Lower lobe of right lung (tissue), 2 donors: ENCODE measurements at regions not wholly inside any gene's neighbourhood (a gene's known extent, or its start where the extent isn't known, plus 50 kb on each side); places are given as distances from the start of the nearest gene placed in this dataset.

Experiments
- ATAC-seq, 2 donors: fragments of 200-7000 bp; cut with Tn5 transposase; one replicate each; pipeline ENCODE4 v1.9.1; 2020 to 2022; ENCODE audit warnings: mild to moderate bottlenecking in 2 of 2, moderate library complexity in 2 of 2
- DNase-seq: peaks from one replicate; pipeline ENCODE4 v3.0.0-alpha.2; 2020
- H3K27ac ChIP-seq: fragments of 200-600 bp; one replicate; pipeline ENCODE4 v1.8.0; 2022
- H3K27me3 ChIP-seq: fragments of 200-600 bp; one replicate; pipeline ENCODE4 v1.8.0; 2022; ENCODE audit warnings: low read depth
- H3K36me3 ChIP-seq: fragments of 200-600 bp; one replicate; pipeline ENCODE4 v1.8.0; 2022; ENCODE audit warnings: mild to moderate bottlenecking
- H3K4me1 ChIP-seq: fragments of 200-600 bp; one replicate; pipeline ENCODE4 v1.8.0; 2022
- H3K4me3 ChIP-seq: fragments of 200-600 bp; one replicate; pipeline ENCODE4 v1.8.0; 2022; ENCODE audit warnings: mild to moderate bottlenecking
- H3K9me3 ChIP-seq: fragments of 200-600 bp; one replicate; pipeline ENCODE4 v1.8.0; 2022
- intact Hi-C: fragments of 100-400 bp; cut with DNase I; formaldehyde crosslinking; loops from one replicate; pipeline ENCODE4 v1.11.0; 2022
- TF ChIP-seq, protein P1 (sequence below): fragments of 200-600 bp; IDR thresholded peaks from one replicate; pipeline ENCODE4 v1.8.0; 2022; ENCODE audit warnings: antibody characterized with exemption, mild to moderate bottlenecking
- donor health status: DM: no; HTN: yes; CAD: no; lungs with severe emphysema.

DNA sequence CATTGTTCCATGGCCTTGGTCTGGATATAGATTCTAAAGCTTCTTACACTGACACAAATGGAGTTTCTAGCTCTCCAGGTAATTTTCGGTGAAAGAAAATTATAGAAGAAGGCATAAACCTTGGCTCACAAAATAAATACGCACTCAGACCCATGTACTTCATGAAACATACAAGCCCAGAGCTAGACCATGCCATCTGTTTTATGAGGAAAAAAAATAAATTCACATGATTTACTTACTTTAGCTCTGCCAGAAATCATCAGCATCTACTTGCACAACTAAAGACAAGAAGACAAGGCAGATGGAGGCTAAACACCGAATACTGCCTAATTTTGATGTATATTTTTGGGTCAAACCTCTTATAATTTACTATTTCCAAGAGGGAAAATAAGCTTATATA, 197.4 kb upstream of the KLF14 start:
- intact Hi-C loops, result no loop called here
- no peaks in the 10 kb centered on the region for H3K27me3 ChIP-seq
- no peak for ATAC-seq
- H3K36me3 ChIP-seq, result peaks cover 38% of the 10 kb centered on the region
- H3K4me1 ChIP-seq, result peaks cover 30% of the 10 kb centered on the region
- H3K4me3 ChIP-seq, result no peak overlapping the region
- H3K27ac ChIP-seq, result no peak overlapping the region
- no peak for DNase-seq
- TF ChIP-seq, protein P1, sequence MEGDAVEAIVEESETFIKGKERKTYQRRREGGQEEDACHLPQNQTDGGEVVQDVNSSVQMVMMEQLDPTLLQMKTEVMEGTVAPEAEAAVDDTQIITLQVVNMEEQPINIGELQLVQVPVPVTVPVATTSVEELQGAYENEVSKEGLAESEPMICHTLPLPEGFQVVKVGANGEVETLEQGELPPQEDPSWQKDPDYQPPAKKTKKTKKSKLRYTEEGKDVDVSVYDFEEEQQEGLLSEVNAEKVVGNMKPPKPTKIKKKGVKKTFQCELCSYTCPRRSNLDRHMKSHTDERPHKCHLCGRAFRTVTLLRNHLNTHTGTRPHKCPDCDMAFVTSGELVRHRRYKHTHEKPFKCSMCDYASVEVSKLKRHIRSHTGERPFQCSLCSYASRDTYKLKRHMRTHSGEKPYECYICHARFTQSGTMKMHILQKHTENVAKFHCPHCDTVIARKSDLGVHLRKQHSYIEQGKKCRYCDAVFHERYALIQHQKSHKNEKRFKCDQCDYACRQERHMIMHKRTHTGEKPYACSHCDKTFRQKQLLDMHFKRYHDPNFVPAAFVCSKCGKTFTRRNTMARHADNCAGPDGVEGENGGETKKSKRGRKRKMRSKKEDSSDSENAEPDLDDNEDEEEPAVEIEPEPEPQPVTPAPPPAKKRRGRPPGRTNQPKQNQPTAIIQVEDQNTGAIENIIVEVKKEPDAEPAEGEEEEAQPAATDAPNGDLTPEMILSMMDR, result no peak
- H3K9me3 ChIP-seq, result no peaks in the 10 kb centered on the region

DNA sequence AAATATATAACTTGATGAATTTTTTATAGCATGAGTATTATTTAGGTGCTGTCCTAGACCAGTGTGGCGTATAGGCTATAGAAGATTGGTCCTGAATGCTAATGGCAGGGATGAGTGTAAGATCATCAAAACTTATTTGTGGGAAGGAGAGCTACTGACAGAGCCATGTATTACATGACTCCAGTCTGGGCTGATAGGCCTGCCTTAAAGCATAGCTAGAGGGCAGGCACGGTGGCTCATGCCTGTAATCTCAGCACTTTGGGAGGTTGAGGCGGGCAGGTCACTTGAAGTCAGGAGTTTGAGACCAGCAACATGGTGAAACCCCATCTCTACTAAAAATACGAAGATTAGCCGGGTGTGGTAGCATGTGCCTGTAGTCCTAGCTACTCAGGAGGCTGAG, 198.1 kb upstream of the KLF14 start:
- intact Hi-C loops, result no loop called here
- H3K27ac ChIP-seq, result no peak overlapping the region
- TF ChIP-seq, protein P1, result no peak

DNA sequence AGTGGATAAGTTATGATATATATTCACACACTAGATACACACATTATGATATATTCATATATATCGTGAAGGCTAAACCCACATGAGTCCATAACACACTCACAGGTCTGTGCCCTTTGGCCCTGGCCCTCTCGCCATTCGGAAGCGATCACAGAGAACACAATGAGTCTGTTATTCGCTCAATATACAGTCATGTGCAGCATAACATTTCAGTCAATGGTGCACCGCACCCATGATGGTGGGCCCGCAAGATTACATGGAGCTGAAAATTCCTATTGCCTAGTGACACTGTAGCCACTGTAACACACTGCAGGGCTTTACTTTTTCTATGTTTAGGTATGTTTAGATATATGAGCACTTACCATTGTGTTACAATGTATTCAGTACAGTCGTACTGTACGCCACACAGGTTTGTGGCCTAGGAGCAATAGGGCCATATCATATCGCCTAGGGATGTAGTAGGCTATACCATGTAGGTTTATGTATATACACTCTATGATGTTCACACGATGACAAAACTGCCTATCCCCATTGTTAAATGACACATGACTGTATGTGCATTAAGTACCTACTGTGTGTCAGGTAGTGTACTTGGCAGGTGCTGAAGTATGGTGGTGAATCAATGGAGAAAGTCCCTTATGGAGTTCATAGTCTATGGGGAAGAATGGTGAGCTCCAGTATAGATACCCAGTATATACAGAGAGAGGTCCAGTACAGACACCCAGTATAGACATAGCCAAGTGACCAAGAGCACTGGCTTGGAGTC, 198.8 kb upstream of the KLF14 start:
- no peak for ATAC-seq
- no peaks in the 10 kb centered on the region for H3K27me3 ChIP-seq
- no peak for DNase-seq
- H3K4me3 ChIP-seq, result no peak overlapping the region
- peaks cover 35% of the 10 kb centered on the region for H3K36me3 ChIP-seq
- H3K27ac ChIP-seq, result no peak overlapping the region
- no peaks in the 10 kb centered on the region for H3K9me3 ChIP-seq
- TF ChIP-seq, protein P1, result no peak
- intact Hi-C loops, result no loop called here
- H3K4me1 ChIP-seq, result peaks cover 38% of the 10 kb centered on the region

More for the DNA sequence above, 198.1 kb upstream of the KLF14 start:
- H3K4me1 ChIP-seq, result peaks cover 31% of the 10 kb centered on the region
- ATAC-seq (no peak), DNase-seq (no peak)
- H3K9me3 ChIP-seq, result no peaks in the 10 kb centered on the region
- no peaks in the 10 kb centered on the region for H3K27me3 ChIP-seq
- no peak overlapping the region for H3K4me3 ChIP-seq
- peaks cover 38% of the 10 kb centered on the region for H3K36me3 ChIP-seq

DNA sequence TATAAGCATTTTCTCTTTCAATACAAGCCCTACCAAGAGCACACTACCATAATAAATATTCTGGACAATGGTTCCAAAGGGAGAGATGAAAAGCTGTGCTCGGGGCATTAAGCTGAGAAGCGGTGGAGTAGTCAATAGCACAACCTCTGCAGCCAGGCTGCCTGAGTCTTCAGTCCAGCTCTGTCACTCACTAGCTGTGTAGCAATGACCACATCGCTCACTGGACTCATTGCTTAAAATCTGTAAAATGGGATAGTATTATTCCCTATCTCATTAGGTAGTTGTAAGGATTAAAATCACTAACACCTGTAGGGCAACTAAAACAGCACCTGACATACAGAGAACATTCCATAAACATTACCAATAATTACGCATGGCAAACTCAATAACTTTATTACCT, 199.9 kb upstream of the KLF14 start:
- TF ChIP-seq, protein P1, result no peak
- no peaks in the 10 kb centered on the region for H3K9me3 ChIP-seq
- intact Hi-C loops, result no loop called here
- peaks cover 49% of the 10 kb centered on the region for H3K4me1 ChIP-seq
- peaks cover 35% of the 10 kb centered on the region for H3K36me3 ChIP-seq
- DNase-seq (no peak), ATAC-seq (no peak)
- no peaks in the 10 kb centered on the region for H3K27me3 ChIP-seq
- no peak overlapping the region for H3K27ac ChIP-seq
- no peak overlapping the region for H3K4me3 ChIP-seq

DNA sequence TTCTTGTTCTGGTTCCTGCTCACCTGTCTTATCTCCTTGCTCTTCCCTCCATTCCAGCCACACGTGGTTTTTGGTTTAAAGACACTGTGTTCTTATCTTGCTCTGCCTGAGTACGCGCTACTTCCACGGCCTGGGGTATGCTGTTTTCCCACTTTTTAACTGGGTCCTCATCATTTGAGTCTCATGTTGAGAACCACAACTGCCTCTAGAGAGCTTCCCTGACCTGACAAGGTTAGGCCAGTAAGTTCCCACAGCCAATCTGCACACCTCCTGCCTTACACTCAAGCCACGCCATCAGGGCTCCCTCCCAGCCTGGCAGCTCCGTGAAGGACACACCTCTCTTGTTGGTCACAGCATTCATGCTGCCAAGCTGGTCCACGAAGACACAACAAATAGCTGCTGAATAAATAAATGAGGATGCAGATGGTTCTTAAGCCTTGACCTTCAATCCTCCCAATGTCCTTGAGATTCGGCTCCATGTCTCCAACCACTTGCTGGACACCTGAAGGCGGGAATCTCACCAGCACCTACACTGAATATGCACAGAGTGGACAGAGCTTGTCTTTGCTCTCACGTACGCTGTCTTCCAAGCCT, 201.7 kb upstream of the KLF14 start:
- intact Hi-C loops, result no loop called here
- Histone ChIP-seq H3K27me3 (no peaks in the 10 kb centered on the region), H3K4me3 (no peak overlapping the region), H3K36me3 (peaks cover 35% of the 10 kb centered on the region), H3K9me3 (no peaks in the 10 kb centered on the region), H3K4me1 (peaks cover 49% of the 10 kb centered on the region), H3K27ac (no peak overlapping the region)
- ATAC-seq (no peak), DNase-seq (no peak)
- TF ChIP-seq, protein P1, result no peak
